ENCODE measurements at regions not wholly inside any gene's neighbourhood (a gene's known extent, or its start where the extent isn't known, plus 50 kb on each side); places are given as distances from the start of the nearest gene placed in this dataset.

DNA sequence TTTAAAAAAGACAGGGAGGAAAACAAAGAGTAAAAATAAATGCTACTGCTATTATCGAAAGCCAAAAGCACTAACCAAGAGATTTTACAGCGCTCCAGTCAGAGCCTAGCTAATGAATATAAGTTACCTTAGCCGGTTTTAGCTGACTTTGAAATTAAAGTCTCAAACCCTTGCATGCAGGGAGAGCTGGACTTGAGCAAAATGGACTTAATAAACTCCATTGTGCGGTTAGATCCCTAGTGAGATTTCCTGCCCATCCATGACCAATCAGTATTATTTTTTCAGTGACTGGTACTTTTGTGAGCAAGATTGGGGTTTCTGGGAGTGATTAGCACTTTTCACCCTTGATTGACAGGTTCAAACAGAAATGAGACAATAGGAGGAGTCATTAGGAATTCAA, 333.4 kb upstream of the ADGRL2 start:
- H3K79me2 ChIP-seq (ENCODE audit: low read length) = no peaks in the 10 kb centered on the region
- no peaks in the 10 kb centered on the region for H3K9me3 ChIP-seq (replicated peaks; ENCODE audit: insufficient read depth, low read length)
- no peaks in the 10 kb centered on the region for H3K27me3 ChIP-seq (replicated peaks; ENCODE audit: insufficient read depth, low read length)
- no peak for TF ChIP-seq EZH2phosphoT487 (IDR thresholded peaks at IDR 0.05; ENCODE audit: low read length)
- TF ChIP-seq EZH2 (optimal IDR thresholded peaks at IDR 0.05; ENCODE audit: low read depth, low read length) = no peak
- TF ChIP-seq, protein P1, sequence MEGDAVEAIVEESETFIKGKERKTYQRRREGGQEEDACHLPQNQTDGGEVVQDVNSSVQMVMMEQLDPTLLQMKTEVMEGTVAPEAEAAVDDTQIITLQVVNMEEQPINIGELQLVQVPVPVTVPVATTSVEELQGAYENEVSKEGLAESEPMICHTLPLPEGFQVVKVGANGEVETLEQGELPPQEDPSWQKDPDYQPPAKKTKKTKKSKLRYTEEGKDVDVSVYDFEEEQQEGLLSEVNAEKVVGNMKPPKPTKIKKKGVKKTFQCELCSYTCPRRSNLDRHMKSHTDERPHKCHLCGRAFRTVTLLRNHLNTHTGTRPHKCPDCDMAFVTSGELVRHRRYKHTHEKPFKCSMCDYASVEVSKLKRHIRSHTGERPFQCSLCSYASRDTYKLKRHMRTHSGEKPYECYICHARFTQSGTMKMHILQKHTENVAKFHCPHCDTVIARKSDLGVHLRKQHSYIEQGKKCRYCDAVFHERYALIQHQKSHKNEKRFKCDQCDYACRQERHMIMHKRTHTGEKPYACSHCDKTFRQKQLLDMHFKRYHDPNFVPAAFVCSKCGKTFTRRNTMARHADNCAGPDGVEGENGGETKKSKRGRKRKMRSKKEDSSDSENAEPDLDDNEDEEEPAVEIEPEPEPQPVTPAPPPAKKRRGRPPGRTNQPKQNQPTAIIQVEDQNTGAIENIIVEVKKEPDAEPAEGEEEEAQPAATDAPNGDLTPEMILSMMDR (IDR thresholded peaks at IDR 0.05; ENCODE audit: low read length) = no peak
- no peak overlapping the region for H2AFZ ChIP-seq (ENCODE audit: low read length)
- H3K9ac ChIP-seq (ENCODE audit: low read length) = no peak overlapping the region
- no peaks in the 10 kb centered on the region for H4K20me1 ChIP-seq (ENCODE audit: insufficient read depth, low read length)
- H3K9me2 ChIP-seq (replicated peaks; ENCODE audit: insufficient read depth, low read length) = no peaks in the 10 kb centered on the region
- no peaks in the 10 kb centered on the region for H3K36me3 ChIP-seq (replicated peaks; ENCODE audit: insufficient read depth, low read length)
- no peak for DNase-seq
- no peaks in the 10 kb centered on the region for H3K4me1 ChIP-seq (ENCODE audit: low read length)
- H3K4me2 ChIP-seq (ENCODE audit: low read depth, low read length) = no peak overlapping the region
- no peak overlapping the region for H3K27ac ChIP-seq (ENCODE audit: low read length)
- H3K4me3 ChIP-seq (ENCODE audit: low read length) = no peak overlapping the region
- no peaks in the 10 kb centered on the region for H3F3A ChIP-seq (ENCODE audit: insufficient read depth, low read length)

DNA sequence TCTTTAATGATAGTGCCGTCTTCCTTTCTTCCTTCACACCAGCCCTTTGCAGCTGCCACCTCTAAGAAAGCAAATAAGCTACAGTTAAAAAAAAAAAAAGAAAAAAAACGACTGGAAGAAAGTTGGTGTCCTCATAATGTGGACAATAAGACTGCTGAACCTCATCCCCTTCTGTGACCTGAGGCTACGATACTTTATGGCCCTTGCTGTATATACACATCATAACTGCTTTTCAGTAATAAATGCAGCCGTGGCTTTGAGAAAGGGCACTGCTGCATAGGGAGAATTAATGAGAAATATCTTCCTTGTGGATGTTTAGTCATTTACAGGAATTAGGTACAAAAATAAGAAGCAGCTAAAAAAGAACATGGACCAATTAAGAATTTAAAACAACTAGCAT, 333.8 kb upstream of the ADGRL2 start:
- no peak for DNase-seq
- Histone ChIP-seq H3K27me3 (replicated peaks; ENCODE audit: insufficient read depth, low read length) (no peaks in the 10 kb centered on the region), H3K4me2 (ENCODE audit: low read depth, low read length) (no peak overlapping the region), H3K79me2 (ENCODE audit: low read length) (no peaks in the 10 kb centered on the region), H3K36me3 (replicated peaks; ENCODE audit: insufficient read depth, low read length) (no peaks in the 10 kb centered on the region), H4K20me1 (ENCODE audit: insufficient read depth, low read length) (no peaks in the 10 kb centered on the region), H3K4me3 (ENCODE audit: low read length) (no peak overlapping the region), H3F3A (ENCODE audit: insufficient read depth, low read length) (no peaks in the 10 kb centered on the region), H2AFZ (ENCODE audit: low read length) (no peak overlapping the region), H3K9me2 (replicated peaks; ENCODE audit: insufficient read depth, low read length) (no peaks in the 10 kb centered on the region), H3K27ac (ENCODE audit: low read length) (no peak overlapping the region), H3K4me1 (ENCODE audit: low read length) (no peaks in the 10 kb centered on the region), H3K9me3 (replicated peaks; ENCODE audit: insufficient read depth, low read length) (no peaks in the 10 kb centered on the region), H3K9ac (ENCODE audit: low read length) (no peak overlapping the region)
- TF ChIP-seq EZH2phosphoT487 (IDR thresholded peaks at IDR 0.05; ENCODE audit: low read length) = no peak
- TF ChIP-seq EZH2 (optimal IDR thresholded peaks at IDR 0.05; ENCODE audit: low read depth, low read length) = no peak
- TF ChIP-seq, protein P1 (IDR thresholded peaks at IDR 0.05; ENCODE audit: low read length) = no peak

DNA sequence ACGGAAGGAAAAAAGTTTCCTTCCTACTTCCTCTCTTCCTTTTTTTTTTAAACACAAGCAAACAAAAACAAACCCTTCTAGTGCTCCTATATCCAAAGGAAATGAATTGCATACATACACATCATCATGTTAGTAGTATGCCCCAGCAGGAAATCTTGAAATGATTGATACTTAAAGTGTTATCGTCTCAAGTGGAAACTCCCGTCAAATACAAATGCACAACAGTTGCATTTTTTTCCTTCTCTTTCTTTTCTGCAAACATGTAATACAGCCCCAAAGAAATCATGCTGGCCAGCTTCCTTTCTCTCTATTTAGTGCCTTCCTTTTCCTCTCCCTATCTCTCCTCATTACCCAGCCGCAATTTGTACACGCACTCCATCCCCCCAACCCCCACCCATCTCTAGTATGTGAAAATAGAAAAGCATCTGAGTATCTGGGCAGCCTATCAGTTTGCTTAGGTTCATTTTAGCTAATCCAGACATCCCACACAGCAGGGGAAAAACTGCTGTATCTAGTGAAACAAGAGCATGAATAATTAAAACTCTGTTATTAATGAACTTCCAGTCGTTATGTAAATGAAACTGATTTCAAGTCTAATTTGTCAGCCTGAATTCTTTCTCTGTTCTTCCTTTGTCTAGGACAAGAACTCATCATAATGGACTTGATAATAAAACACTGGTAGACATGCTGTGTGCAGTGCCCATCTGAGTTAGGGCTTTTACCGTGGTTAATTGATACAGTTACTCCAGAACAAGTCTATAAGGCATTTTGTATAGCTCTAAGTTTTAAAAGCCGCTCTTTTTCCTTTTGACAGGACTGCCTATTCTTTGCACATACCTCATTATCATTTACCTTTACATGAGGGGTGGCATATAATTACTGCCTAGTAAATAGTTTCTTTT, 336.5 kb upstream of the ADGRL2 start:
- H3K27ac ChIP-seq (ENCODE audit: low read length) = no peak overlapping the region
- DNase-seq = no peak
- no peaks in the 10 kb centered on the region for H3K9me2 ChIP-seq (replicated peaks; ENCODE audit: insufficient read depth, low read length)
- H3F3A ChIP-seq (ENCODE audit: insufficient read depth, low read length) = no peaks in the 10 kb centered on the region
- no peaks in the 10 kb centered on the region for H3K4me1 ChIP-seq (ENCODE audit: low read length)
- no peak overlapping the region for H3K9ac ChIP-seq (ENCODE audit: low read length)
- H3K4me2 ChIP-seq (ENCODE audit: low read depth, low read length) = no peak overlapping the region
- H3K27me3 ChIP-seq (replicated peaks; ENCODE audit: insufficient read depth, low read length) = no peaks in the 10 kb centered on the region
- no peak for TF ChIP-seq EZH2 (optimal IDR thresholded peaks at IDR 0.05; ENCODE audit: low read depth, low read length)
- no peak for TF ChIP-seq EZH2phosphoT487 (IDR thresholded peaks at IDR 0.05; ENCODE audit: low read length)
- TF ChIP-seq, protein P1 (IDR thresholded peaks at IDR 0.05; ENCODE audit: low read length) = no peak
- H4K20me1 ChIP-seq (ENCODE audit: insufficient read depth, low read length) = no peaks in the 10 kb centered on the region
- no peak overlapping the region for H2AFZ ChIP-seq (ENCODE audit: low read length)
- H3K79me2 ChIP-seq (ENCODE audit: low read length) = no peaks in the 10 kb centered on the region
- H3K36me3 ChIP-seq (replicated peaks; ENCODE audit: insufficient read depth, low read length) = no peaks in the 10 kb centered on the region
- H3K9me3 ChIP-seq (replicated peaks; ENCODE audit: insufficient read depth, low read length) = no peaks in the 10 kb centered on the region
- H3K4me3 ChIP-seq (ENCODE audit: low read length) = no peak overlapping the region

Measured in MM.1S (cell line).